Caco-2 (cell line): ENCODE measurements at regions not wholly inside any gene's neighbourhood (a gene's known extent, or its start where the extent isn't known, plus 50 kb on each side); places are given as distances from the start of the nearest gene placed in this dataset.

ENCODE experiments used
- BruUV-seq: library from RNA; stranded (reverse); fragments of 400-500 nt; replicated peaks from 2 replicates; lab custom pipeline; 2021; lab: Mats Ljungman, UMichigan
- CTCF ChIA-PET: fragments of 300-600 bp; sonication (Branson Sonifier 250); formaldehyde crosslinking; loops from one replicate; lab custom pipeline; 2022; ENCODE audit warnings: antibody characterized with exemption; lab: Charles Lee
- POLR2A ChIA-PET: fragments of 300-600 bp; sonication (Branson Sonifier 250); formaldehyde crosslinking; loops from one replicate; lab custom pipeline; 2022; ENCODE audit warnings: antibody characterized with exemption; lab: Charles Lee
- DNase-seq, 2 experiments: peaks; one replicate each; pipeline versions ENCODE4 v3.0.0 to v3.0.0-alpha.2; 2020 to 2022
- H3K27me3 ChIP-seq: replicated peaks from 2 replicates; pipeline ENCODE4 v1.6.0; 2011; ENCODE audit warnings: low read length; ENCODE audit not compliant: control insufficient read depth, insufficient read depth
- H3K36me3 ChIP-seq: 2 replicates; pipeline ENCODE4 v1.5.1; 2011; ENCODE audit warnings: low read length; ENCODE audit not compliant: control insufficient read depth, insufficient read depth
- H3K4me1 ChIP-seq: fragments of 250-450 bp; sonication (Bioruptor Pico); 2 replicates; pipeline ENCODE4 v1.5.1; 2020; ENCODE audit warnings: mild to moderate bottlenecking
- H3K4me3 ChIP-seq: 2 replicates; pipeline ENCODE4 v1.5.1; 2011; ENCODE audit warnings: low read depth, mild to moderate bottlenecking, control low read depth, low read length
- H3K9me3 ChIP-seq: fragments of 250-450 bp; sonication (Bioruptor Pico); 2 replicates; pipeline ENCODE4 v1.5.1; 2020; ENCODE audit warnings: mild to moderate bottlenecking, moderate library complexity
- H3K27ac Mint-ChIP-seq: one replicate; pipeline ENCODE4 v1.8.0; 2022; ENCODE audit warnings: mixed read lengths; ENCODE audit not compliant: unreplicated experiment
- H3K27me3 Mint-ChIP-seq: one replicate; pipeline ENCODE4 v1.8.0; 2022; ENCODE audit warnings: mixed read lengths; ENCODE audit not compliant: insufficient read depth, unreplicated experiment
- H3K36me3 Mint-ChIP-seq: one replicate; pipeline ENCODE4 v1.8.0; 2022; ENCODE audit warnings: mild to moderate bottlenecking, mixed read lengths; ENCODE audit not compliant: insufficient read depth, unreplicated experiment
- H3K4me1 Mint-ChIP-seq: one replicate; pipeline ENCODE4 v1.8.0; 2022; ENCODE audit warnings: low read depth, mixed read lengths; ENCODE audit not compliant: unreplicated experiment
- H3K4me3 Mint-ChIP-seq: one replicate; pipeline ENCODE4 v1.8.0; 2022; ENCODE audit warnings: mild to moderate bottlenecking, moderate library complexity, mixed read lengths; ENCODE audit not compliant: unreplicated experiment
- H3K9me3 Mint-ChIP-seq: one replicate; pipeline ENCODE4 v1.8.0; 2022; ENCODE audit warnings: mixed read lengths; ENCODE audit not compliant: unreplicated experiment
- CTCF ChIP-seq, 2 experiments: fragments of 200-600 bp in 1 of 2; IDR thresholded peaks; 1 replicate in 1 of 2; 2 replicates in 1 of 2; pipeline versions ENCODE4 v1.5.1 to v1.8.0; 2011 to 2022; ENCODE audit warnings: antibody characterized with exemption in 1 of 2, control low read depth in 1 of 2, inconsistent platforms in 1 of 2, low read depth in 1 of 2, low read length in 1 of 2, mild to moderate bottlenecking in 1 of 2, moderate library complexity in 1 of 2; ENCODE audit not compliant: insufficient read depth in 1 of 2, severe bottlenecking in 1 of 2, unreplicated experiment in 1 of 2
- intact Hi-C: fragments of 100-400 bp; cut with micrococcal nuclease; formaldehyde crosslinking; loops from one replicate; pipeline ENCODE4 v1.10.0; 2022; ENCODE audit not compliant: unreplicated experiment

- POLR2A ChIA-PET: no interaction called here
- no peaks in the 10 kb centered on the region for H3K36me3 ChIP-seq
- no peaks in the 10 kb centered on the region for H3K9me3 Mint-ChIP-seq
- no peak for DNase-seq
- no peak overlapping the region for H3K4me3 Mint-ChIP-seq
- H3K27me3 ChIP-seq: no peaks in the 10 kb centered on the region
- TF ChIP-seq CTCF (IDR thresholded peaks at IDR 0.05; ENCODE audit: insufficient read depth in 1 of 2, low read depth in 1 of 2, low read length in 1 of 2, severe bottlenecking in 1 of 2, unreplicated experiment in 1 of 2): no peak
- no TSS peak for BruUV-seq
- H3K36me3 Mint-ChIP-seq: no peaks in the 10 kb centered on the region
- H3K4me3 ChIP-seq: no peak overlapping the region
- H3K27me3 Mint-ChIP-seq: no peaks in the 10 kb centered on the region
- intact Hi-C loops: no loop called here
- peaks cover 7% of the 10 kb centered on the region for H3K4me1 Mint-ChIP-seq
- CTCF ChIA-PET: no interaction called here
- H3K9me3 ChIP-seq: no peaks in the 10 kb centered on the region
- no peaks in the 10 kb centered on the region for H3K4me1 ChIP-seq
- H3K27ac Mint-ChIP-seq: no peak overlapping the region
Observed at GRCh38 chr14:40944521-40944920, 662.2 kb upstream of the LRFN5 start.

- Mint-ChIP-seq H3K4me1 (no peaks in the 10 kb centered on the region), H3K9me3 (no peaks in the 10 kb centered on the region), H3K36me3 (no peaks in the 10 kb centered on the region), H3K27ac (no peak overlapping the region), H3K27me3 (no peaks in the 10 kb centered on the region), H3K4me3 (no peak overlapping the region)
- H3K27me3 ChIP-seq: no peaks in the 10 kb centered on the region
- intact Hi-C loops: no loop called here
- no peak for DNase-seq
- TF ChIP-seq CTCF (IDR thresholded peaks at IDR 0.05; ENCODE audit: insufficient read depth in 1 of 2, low read depth in 1 of 2, low read length in 1 of 2, severe bottlenecking in 1 of 2, unreplicated experiment in 1 of 2): no peak
- no peak overlapping the region for H3K4me3 ChIP-seq
- H3K36me3 ChIP-seq: no peaks in the 10 kb centered on the region
- BruUV-seq: no TSS peak
- ChIA-PET POLR2A (no interaction called here), CTCF (no interaction called here)
- no peaks in the 10 kb centered on the region for H3K9me3 ChIP-seq
- no peaks in the 10 kb centered on the region for H3K4me1 ChIP-seq
Observed at GRCh38 chr14:40936861-40937260, 669.8 kb upstream of the LRFN5 start.

DNA sequence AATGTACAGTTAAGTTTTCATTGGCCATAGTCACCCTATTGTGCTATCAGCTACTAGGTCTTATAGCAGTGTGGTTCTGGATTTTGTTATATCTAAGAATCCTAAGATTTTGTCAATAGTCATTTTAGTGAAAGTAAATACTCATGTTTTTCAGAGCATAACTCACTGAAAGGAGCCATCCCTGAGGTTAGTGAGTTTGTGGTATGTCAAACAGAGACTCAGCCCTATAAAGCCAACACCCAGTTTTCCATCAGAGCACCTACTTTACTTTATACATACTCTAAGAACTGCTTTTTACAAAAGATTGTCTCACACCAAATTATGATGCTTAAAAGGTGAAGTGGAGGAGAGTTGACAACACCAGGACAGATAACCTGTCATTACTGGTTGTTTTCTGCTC, 686.3 kb upstream of the LRFN5 start:
- no peak for TF ChIP-seq CTCF (IDR thresholded peaks at IDR 0.05; ENCODE audit: insufficient read depth in 1 of 2, low read depth in 1 of 2, low read length in 1 of 2, severe bottlenecking in 1 of 2, unreplicated experiment in 1 of 2)
- no peak for DNase-seq
- no peaks in the 10 kb centered on the region for H3K9me3 ChIP-seq
- CTCF ChIA-PET: no interaction called here
- POLR2A ChIA-PET: no interaction called here
- BruUV-seq: no TSS peak
- H3K36me3 ChIP-seq: no peaks in the 10 kb centered on the region
- Mint-ChIP-seq H3K27ac (no peak overlapping the region), H3K36me3 (no peaks in the 10 kb centered on the region), H3K9me3 (no peaks in the 10 kb centered on the region), H3K27me3 (no peaks in the 10 kb centered on the region), H3K4me1 (no peaks in the 10 kb centered on the region), H3K4me3 (no peak overlapping the region)
- no peaks in the 10 kb centered on the region for H3K27me3 ChIP-seq
- no peaks in the 10 kb centered on the region for H3K4me1 ChIP-seq
- intact Hi-C loops: no loop called here
- H3K4me3 ChIP-seq: no peak overlapping the region
